GM23248 (cell line): ENCODE measurements at regions not wholly inside any gene's neighbourhood (a gene's known extent, or its start where the extent isn't known, plus 50 kb on each side); places are given as distances from the start of the nearest gene placed in this dataset.

Experiments used
- EZH2 ChIP-seq: fragments of 200-600 bp; sonication (generic); IDR thresholded peaks from 2 replicates; pipeline ENCODE4 v1.6.1; 2018; ENCODE audit warnings: antibody characterized with exemption, mild to moderate bottlenecking; ENCODE audit not compliant: insufficient read depth, poor library complexity, severe bottlenecking
- EZH2phosphoT487 ChIP-seq: fragments of 200-600 bp; sonication (generic); IDR thresholded peaks from 2 replicates; pipeline ENCODE4 v1.6.1; 2018; ENCODE audit warnings: antibody characterized with exemption, moderate library complexity, mild to moderate bottlenecking, low read depth; ENCODE audit not compliant: insufficient read depth

DNA sequence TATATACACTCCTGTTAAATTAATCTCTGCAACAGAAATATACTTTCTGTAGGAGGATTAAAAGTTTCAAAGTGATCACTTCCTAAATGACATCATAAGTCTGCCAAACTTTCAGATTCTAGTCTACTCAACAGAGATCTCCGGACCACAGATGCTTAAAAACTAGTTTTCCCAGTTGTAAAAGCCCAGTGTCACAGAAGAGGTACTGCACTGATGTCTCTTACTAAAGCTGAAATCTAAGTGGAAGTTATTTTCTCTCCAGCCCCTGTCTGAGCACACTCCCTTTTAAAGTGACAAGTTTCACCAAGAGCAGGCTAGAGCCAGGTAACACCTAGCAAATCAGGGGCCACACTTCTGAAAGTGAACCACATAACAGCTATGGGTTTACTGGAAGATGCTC is 71.6 kb upstream of the DST start:
- TF ChIP-seq EZH2phosphoT487 (no peak), EZH2 (no peak)
